SKM-1 treated with dmso at 0.1 percent for 144 hours (cell line): ENCODE measurements at regions not wholly inside any gene's neighbourhood (a gene's known extent, or its start where the extent isn't known, plus 50 kb on each side); places are given as distances from the start of the nearest gene placed in this dataset.
"Not testable (repeated sequence)": the region's sequence is repeated elsewhere in the genome, so short reads cannot be mapped to it uniquely, and the experiment has no call there.

Source experiments
- DNase-seq: peaks from one replicate; lab custom pipeline; 2025; ENCODE audit not compliant: unreplicated experiment; lab: John Stamatoyannopoulos, UW

DNA sequence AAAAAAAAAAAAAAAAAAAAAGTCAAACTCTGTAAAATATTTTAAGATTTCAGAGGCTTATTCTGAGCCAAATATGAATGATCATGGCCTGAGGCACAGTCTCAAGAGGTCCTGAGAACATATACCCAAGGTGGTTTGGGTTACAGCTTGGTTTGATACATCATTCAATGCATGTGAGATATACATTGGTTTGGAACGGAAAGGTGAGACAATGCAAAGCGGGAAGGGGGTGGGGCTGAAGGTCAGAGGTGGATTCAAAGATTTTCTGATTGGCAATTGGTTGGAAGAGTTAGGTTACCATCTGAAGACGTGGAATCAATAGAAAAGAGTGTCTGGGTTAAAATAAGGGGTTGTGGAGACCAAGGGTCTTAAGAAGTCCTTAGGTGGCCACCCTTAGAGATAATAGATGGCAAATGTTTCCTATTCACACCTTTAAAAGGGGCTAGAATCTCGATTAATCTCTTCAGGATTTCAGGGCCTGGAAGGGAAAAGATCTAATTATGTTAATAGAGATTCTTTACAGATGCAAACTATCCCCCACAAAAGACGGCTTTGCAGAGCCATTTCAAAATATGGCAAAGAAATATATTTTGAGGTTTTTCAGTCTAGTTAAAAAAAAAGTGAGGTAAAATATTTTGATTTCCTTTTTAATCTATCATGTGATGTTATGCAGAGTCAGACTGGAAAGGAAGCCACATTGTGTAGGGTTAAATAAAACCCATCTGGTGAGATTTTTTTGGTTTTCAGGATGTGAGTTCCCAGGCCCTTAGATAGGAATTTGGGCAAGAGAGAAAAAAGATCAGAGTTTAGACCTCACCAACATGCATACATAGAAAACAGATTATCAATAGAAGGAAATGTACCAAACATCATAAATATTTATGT is 173.8 kb upstream of the CNOT2 start:
- DNase-seq: no peak

DNA sequence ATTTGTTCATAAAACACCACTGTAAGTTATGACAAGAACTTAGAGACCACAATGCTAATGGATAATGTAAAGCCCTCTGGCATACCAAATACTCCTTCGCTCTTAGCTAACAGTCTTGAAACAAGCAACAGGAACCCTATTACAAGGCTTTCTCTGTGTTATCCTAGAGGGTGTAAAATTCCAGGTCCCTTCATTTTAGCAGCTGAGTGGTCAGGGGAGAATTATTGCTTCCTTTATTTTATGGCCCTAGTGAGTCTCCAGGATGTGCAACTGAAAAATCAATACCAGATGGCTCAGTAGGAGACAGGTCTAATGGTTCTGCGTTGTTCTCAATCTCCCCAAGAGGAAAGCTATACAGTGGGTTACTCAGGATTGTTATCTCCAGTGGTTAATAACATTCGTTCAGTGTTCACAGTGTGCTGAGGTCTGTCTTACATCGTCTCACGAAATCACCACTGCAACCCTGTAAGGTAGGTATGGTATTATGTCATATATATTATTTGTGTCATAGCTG is 172.7 kb upstream of the CNOT2 start:
- no peak for DNase-seq

GRCh38 chr12:70074510-70074909 is 168.7 kb upstream of the CNOT2 start:
- no peak for DNase-seq

DNA sequence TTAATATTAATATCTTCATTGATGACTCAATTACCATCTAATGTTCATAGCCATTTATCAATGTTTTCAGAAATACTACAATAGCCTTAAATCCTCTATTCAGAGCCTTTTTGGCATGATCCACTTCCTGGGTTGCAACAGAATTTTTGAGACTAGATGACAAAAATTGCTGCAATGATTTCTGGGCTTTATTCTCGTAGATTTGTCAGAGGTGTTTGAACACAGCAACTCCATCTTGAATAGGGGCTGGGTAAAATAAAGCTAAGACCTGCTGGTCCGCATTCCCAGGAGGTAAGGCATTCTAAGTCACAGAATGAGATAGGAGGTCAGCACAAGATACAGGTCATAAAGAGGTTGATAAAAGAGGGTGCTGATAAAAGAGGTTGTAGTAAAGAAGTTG is 165.8 kb upstream of the CNOT2 start:
- DNase-seq: no peak

- no peak for DNase-seq
Measured at GRCh38 chr12:70078161-70078560, 165.1 kb upstream of the CNOT2 start.

GRCh38 chr12:70080566-70080965 is 162.7 kb upstream of the CNOT2 start:
- no peak for DNase-seq

- DNase-seq: no peak
Measured at GRCh38 chr12:70082997-70083676, 160.1 kb upstream of the CNOT2 start.

DNA sequence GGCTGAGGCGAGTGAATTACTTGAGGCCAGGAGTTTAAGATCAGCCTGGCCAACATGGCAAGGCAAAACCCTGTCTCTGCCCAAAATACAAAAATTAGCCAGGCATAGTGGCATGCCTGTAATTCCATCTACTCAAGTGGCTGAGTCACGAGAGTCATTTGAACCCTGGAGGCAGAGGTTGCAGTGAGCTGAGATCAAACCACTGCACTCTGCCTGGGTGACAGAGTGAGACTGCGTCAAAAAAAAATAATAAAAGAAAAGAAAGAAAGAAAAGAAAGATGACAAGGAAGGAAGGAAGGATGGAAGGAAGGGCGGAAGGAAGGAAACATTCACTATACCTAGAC is 159.6 kb upstream of the CNOT2 start:
- no peak for DNase-seq

DNA sequence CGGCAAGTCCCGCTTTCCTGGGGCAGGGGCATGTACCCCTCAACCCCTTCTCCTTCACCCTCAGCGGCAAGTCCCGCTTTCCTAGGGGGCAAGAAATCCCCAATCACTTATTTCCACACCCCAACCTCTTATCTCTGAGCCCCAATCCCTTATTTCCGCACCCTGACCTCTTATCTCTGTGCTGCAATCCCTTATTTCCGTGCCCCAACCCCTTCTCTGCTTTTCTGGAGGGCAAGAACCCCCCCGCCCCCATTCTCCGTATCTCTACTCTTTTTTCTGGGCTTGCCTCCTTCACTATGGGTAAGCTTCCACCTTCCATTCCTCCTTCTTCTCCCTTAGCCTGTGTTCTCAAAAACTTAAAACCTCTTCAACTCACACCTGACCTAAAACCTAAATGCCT is 156.9 kb upstream of the CNOT2 start:
- not testable (repeated sequence) for DNase-seq

- DNase-seq: no peak
Measured at GRCh38 chr12:70091021-70091521, 152.2 kb upstream of the CNOT2 start.

- no peak for DNase-seq
Measured at GRCh38 chr12:70094467-70094866, 148.8 kb upstream of the CNOT2 start.

DNA sequence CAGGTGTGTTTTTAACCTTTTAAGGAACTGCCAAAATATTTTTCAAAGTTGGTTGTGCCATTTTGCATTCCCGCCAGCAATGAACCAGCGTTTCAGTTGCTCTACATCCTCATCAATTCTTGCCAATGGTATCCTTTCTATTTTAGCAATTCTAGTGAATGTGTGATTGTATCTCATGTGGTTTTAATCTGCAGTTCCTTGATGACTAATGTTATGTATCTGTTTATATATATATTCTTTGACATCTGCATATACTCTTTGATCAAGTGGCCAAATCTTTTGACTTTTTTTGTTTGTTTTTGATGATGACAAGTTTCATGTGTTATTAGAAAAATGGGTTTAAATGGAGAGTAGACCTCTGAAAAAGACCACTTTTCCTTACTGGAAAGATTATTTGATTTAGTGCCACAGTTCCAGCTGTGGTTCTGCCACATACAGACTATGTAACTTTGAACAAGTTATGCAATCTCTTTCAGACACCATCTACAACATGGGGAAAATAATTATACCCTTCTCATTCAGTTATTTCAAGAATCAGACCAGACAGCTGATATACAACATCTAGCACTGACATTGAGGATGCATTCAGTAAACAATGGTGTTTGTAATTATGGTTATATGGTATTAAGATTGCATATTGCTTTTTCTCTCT is 146.3 kb upstream of the CNOT2 start:
- no peak for DNase-seq

- no peak for DNase-seq
Measured at GRCh38 chr12:70101064-70101463, 142.2 kb upstream of the CNOT2 start.

- DNase-seq: no peak
Measured at GRCh38 chr12:70106347-70106746, 136.9 kb upstream of the CNOT2 start.

GRCh38 chr12:70110085-70110484 is 133.1 kb upstream of the CNOT2 start:
- DNase-seq: no peak

GRCh38 chr12:70117670-70118069 is 125.6 kb upstream of the CNOT2 start:
- DNase-seq: no peak

DNA sequence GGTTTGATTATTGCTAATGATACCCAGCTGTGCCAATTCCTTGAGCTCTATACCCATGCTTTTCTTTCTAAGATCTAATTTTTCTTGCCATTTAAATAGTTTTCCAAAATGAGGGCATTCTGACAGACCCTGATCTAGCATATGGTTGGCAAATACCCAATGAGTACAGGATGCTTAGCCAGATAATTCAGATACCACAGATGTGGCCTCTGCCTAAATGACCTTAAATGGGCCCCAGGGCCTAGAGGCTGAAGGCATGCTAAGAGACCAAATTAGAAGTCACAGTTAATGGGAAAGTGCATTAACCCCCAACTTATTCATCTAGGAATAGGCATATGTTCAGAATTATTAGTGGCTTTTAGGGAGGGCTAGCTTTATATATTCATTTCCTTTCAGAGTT is 122.3 kb upstream of the CNOT2 start:
- DNase-seq: no peak

DNA sequence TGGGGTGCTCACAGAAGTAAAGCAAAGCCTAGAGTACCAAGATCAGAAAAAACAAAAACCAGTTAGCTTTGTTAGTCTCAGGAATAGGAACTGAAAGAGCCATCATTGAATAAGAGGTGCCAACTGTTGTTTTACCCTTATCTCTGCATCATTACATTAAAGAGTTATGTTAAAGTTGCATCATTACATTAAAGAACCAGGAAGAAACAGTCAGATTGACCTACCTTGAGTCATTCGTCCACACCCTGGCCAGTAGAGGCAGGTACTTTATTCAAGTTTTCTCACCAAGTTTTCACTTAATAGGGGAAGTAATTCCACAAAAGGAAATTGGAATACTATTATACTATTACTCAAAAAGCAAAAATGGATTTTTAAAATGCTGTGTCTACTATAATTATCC is 121.7 kb upstream of the CNOT2 start:
- DNase-seq: no peak

DNA sequence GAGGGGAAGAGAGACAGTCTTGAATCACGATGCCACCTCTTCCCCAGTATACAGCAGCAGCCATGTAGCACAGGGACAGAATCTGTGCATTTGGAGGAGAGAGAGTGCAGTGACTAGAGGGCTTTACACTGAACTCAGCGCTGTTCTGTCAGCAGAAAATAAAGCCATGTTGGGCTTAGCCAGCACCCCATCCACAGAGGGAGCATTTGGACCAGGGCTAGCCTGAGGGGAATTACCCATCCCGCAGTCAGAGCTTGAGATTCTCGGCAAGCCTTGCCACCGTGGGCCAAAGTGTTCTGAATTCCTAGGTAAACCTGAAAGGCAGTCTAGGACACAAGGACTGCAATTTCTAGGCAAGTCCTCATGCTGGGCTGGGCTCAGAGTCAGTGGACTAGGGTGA is 120.4 kb upstream of the CNOT2 start:
- no peak for DNase-seq

GRCh38 chr12:70149013-70149412 is 94.2 kb upstream of the CNOT2 start:
- DNase-seq: no peak

GRCh38 chr12:70149665-70150064 is 93.6 kb upstream of the CNOT2 start:
- DNase-seq: no peak

- DNase-seq: no peak
Measured at GRCh38 chr12:70150230-70150629, 93.0 kb upstream of the CNOT2 start.
